ENCODE measurements at regions not wholly inside any gene's neighbourhood (a gene's known extent, or its start where the extent isn't known, plus 50 kb on each side); places are given as distances from the start of the nearest gene placed in this dataset.

- peak; percentile 28; the same call in 1 of the 2 replicates for TF ChIP-seq E2F6 (IDR thresholded peaks at IDR 0.05)
- no peak for TF ChIP-seq HDAC6 (IDR thresholded peaks at IDR 0.05; ENCODE audit: low read depth, low read length)
- TF ChIP-seq EGR1 (IDR thresholded peaks at IDR 0.05; ENCODE audit: borderline replicate concordance, low read depth, low read length) = no peak
- TF ChIP-seq CEBPB (IDR thresholded peaks at IDR 0.05; ENCODE audit: low read depth, low read length) = no peak
- TF ChIP-seq BRCA1 (IDR thresholded peaks at IDR 0.05; ENCODE audit: low read depth, low read length) = no peak
- 0 out of 2 replicates have a peak, but pooled peaks have one; percentile 19 for TF ChIP-seq SP1 (IDR thresholded peaks at IDR 0.05; ENCODE audit: low read depth, low read length)
- no peak for TF ChIP-seq CHD1 (IDR thresholded peaks at IDR 0.05; ENCODE audit: low read depth, low read length)
- no peak for TF ChIP-seq EZH2 (IDR thresholded peaks at IDR 0.05; ENCODE audit: low read depth, low read length, severe bottlenecking)
- TF ChIP-seq RNF2 (IDR thresholded peaks at IDR 0.05; ENCODE audit: borderline replicate concordance, low read depth, low read length, missing control alignments, poor library complexity, severe bottlenecking) = no peak
- 0 out of 2 replicates have a peak, but pooled peaks have one; percentile 52 for TF ChIP-seq TCF12 (IDR thresholded peaks at IDR 0.05; ENCODE audit: low read depth, low read length)
- peak; percentile 86 for TF ChIP-seq MAX (IDR thresholded peaks at IDR 0.05)
Measured at GRCh38 chr2:56008661-56009431, 85.3 kb upstream of the EFEMP1 start (continued).

All from H1 (cell line).